HG02798 (cell line): ENCODE measurements at regions not wholly inside any gene's neighbourhood (a gene's known extent, or its start where the extent isn't known, plus 50 kb on each side); places are given as distances from the start of the nearest gene placed in this dataset.
"Not testable (repeated sequence)": the region's sequence is repeated elsewhere in the genome, so short reads cannot be mapped to it uniquely, and the experiment has no call there.

Source experiments
- ATAC-seq: cut with Tn5 transposase; IDR thresholded peaks from one replicate; pipeline ENCODE4 v1.9.1; 2021; ENCODE audit warnings: mild to moderate bottlenecking; ENCODE audit not compliant: unreplicated experiment, poor library complexity

DNA sequence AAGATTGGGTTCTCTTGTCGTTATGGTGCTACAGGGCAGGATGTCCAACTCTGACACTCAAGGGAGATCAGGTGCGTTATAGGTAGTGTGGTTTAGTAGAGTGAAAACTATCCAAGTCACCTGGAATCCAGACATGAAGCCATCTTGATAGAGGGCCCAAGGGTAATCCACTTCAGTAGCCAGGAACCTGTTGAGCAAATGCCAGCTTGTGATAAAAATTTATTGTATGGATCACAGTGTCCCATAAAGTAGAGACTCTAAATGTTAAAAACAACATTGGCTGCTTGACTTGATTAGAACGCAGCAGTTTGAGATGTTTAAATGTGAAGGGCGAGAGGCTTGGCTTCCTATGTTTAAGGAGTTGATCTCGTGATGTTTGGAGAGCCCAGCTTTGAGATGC is 105.7 kb upstream of the GMDS start:
- no peak for ATAC-seq

DNA sequence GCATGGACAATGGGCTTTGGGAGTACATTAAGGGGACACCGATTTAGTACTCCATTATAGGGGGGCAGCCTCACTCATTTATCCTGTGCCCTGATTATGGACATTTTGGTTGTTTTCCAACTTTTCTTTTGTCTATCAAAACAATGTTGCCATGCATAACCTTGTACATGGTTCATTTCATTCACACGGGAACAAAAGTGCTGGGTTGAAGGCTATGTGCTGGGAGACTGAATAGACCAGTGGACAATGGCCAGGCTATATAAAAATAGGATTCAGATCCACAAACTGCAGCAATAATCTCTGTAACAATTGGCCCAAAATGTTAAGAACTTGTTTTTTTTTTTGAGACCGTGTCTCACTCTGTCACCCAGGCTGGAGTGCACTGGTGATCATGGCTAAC is 100.7 kb upstream of the GMDS start:
- ATAC-seq: no peak

DNA sequence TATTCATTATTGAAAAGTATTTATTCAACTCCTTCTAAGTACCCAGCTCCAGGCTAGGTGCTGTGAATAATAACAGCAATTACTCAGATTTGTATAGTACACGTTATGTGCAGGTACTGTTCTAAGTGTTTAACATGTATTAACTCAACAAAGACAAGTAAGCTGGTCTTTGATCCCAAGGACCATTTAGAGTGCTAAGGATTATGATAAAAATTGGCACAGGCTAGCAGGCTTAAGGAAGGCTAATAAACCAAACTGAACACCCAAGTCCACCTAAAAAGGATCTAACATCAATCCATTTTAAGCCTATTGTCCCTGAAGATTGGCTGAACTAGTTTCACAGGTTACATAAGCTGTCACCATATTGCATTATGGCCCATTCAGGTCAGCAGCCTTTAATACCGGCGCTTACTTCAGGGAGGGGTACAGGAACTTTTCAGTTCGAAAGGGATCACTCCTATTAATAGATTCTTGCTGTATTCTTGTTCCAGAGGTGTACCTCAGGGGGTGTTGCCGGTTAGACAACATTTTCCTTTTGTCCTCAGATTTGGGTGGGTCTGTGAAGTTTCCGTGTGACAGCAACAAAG is 99.0 kb upstream of the GMDS start:
- no peak for ATAC-seq

DNA sequence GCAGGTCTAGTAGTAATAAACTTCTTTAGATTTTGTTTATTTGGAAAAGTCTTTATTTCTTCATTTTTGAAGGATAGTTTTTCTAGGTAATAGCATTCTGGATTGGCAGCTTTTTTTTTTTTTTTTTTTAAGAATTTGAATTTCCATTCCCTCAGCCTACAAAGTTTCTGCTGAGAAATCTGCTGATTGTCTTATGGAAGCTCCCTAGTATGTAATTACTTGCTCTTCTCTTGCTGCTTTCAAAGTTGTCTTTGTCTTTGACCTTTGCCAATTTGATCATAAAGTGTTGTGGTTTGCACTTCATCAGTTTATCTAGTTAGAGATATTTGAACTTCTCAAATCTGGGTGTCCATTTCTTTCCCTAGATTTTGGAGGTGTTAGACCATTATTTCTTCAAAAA is 82.2 kb upstream of the GMDS start:
- no peak for ATAC-seq

DNA sequence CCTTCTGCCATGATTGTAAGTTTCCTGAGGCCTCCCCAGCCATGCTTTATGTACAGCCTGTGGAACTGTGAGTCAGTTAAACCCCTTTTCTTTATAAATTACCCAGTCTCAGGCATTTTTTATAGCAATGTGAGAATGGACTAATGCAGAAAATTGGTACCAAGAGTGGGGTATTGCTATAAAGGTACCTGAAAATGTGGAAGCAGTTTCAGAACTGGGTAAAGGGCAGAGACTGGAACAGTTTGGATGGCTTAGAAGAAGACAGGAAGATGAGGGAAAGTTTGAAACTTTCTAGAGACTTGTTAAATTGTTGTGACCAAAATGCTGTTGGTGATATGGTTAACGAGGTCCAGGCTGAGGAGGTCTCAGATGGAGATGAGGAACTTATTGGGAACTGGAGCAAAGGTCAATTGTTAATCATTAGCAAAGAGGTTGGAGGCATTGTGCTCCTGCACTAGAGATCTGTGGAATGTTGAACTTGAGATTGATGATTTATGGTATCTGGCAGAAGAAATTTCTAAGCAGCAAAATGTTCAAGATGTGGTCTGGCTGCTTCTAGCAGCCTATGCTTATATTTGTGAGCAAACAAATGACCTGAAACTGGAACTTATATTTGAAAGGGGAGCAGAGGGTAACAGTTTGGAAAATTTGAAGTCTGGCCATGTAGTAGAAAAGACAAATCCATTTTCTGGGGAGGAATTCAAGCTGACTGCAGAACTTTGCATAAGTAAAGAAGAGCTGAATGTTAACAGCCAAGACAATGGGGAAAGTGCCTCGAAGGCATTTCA is 79.0 kb upstream of the GMDS start:
- ATAC-seq: no peak

DNA sequence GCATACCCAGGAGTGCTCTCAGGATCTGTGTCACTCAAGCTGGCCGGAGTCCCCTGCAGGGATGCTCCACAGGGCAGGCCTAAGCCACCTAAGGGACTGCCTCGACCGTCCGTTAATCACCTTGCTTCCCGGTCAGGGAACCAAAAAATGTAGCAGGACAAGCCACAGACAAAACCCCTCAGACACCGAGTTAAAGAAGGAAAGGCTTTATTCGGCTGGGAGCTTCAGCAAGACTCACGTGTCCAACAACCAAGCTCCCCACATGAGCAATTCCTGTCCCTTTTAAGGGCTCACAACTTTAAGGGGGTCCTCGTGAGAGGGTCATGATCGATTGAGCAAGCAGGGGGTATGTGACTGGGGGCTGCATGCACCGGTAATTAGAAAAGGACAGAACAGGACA is 72.1 kb upstream of the GMDS start:
- not testable (repeated sequence) for ATAC-seq

DNA sequence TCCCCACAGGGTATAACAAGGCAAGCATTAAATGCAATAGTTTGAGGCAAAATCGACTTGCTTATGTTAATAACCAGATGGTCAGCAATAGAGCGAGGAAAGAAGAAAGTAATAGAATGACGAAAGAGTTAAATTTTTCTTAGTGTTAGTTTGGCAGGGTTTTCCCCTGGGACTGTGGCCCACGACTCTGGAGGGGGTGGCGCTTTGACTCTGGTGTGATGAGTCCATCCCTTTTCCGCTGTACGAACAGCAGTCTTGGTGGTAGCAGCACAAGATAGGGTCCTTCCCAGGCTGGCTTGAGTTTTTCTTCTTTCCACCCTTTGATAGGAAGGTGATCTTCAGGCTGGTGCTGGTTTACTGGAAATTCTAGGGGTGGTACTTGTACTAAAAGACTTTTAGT is 69.2 kb upstream of the GMDS start:
- no peak for ATAC-seq

DNA sequence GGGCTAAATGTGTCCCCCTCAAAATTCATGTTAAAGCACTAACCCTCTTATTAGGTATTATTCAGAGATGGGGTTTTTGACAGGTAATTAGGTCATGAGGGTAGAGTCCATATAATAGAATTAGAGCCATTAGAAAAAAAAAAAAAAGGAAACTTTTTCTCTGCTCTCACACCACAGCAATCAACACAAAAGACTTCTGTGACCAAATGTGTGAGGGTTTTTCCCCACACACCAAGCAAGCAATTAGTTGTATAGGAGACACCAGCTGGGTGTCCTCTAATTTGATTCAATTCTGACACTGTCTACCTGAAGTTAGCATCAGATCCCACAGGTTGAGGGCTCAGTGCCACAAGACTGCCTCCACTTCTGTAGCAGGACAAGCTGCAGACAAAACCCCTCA is 64.6 kb upstream of the GMDS start:
- no peak for ATAC-seq

DNA sequence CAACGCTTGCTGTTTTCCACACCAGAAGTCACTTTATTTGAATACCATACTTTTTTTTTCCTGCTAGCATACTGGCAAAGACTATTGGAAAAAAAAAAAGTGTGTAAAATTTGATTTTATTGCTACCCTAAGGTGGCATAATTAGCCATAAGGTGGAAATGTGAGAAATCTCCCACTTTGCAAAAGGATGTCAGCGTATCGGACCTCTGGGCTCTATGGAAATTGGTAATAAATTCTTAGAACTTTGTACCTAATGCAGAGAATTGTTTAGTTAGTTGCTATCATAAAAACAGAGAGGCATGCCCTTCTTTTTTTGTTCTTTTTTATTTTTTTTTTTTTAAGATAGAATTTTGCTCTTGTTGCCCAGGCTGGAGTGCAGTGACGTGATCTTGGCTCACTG is 63.7 kb upstream of the GMDS start:
- ATAC-seq: no peak

DNA sequence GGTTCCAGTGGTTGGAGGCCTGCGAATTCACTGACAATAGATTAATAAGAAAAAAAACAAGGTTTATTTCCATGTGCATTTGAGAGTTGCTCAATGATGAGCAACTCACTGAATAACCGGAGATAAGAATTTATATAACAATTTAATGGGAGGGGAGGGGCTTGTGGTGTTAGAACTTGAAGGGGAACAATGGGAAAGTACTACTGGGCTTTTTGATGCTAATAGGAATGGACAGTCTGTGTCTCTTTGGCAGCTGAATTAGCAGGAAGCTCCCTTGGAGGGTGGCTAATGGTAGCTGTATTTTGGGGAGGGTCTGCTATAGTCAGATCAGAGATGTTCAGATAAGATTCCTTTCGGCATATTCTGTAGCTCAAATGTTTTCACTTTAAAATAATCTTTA is 62.4 kb upstream of the GMDS start:
- no peak for ATAC-seq

DNA sequence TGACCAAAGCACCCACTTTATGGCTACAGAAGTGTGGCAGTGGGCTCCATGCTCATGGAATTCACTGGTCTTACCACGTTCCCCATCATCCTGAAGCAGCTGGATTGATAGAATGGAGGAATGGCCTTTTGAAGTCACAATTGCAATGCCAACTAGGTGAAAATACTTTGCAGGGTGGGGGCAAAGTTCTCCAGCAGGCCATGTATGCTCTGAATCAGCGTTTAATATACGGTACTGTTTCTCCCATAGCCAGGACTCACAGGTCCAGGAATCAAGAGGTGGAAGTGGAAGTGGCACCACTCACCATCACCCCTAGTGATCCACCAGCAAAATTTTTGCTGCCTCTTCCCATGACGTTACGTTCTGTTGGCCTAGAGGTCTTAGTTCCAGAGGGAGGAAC is 60.5 kb upstream of the GMDS start:
- no peak for ATAC-seq

DNA sequence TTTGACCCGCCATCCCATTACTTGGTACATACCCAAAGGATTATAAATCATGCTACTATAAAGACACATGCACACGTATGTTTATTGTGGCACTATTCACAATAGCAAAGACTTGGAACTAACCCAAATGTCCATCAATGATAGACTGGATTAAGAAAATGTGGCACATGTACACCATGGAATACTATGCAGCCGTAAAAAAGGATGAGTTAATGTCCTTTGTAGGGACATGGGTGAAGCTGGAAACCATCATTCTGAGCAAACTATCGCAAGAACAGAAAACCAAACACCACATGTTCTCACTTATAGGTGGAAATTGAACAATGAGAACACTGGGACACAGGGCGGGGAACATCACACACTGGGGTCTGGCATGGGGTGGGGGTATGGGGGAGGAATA is 57.1 kb upstream of the GMDS start:
- not testable (repeated sequence) for ATAC-seq

DNA sequence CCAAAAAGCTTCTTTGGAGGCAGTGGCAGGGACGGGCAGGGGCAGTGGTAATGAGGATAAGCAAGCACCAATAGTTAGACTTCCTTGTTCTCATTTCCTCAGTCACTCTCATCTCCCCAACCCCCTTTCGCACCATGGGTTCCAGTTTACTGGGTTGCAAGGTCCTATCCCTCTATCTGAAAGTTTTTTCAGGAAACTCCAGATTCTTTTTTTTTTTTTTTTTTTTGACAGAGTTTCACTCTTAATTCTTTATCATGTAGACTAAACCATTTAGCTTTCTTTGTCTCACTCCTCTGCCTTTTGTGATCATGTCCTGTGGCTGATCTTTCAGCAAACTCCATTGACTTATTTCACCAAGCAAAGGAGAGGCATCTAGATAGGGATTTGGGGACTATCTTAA is 51.4 kb upstream of the GMDS start:
- no peak for ATAC-seq
